Erythroblast (primary cell): ENCODE measurements at regions not wholly inside any gene's neighbourhood (a gene's known extent, or its start where the extent isn't known, plus 50 kb on each side); places are given as distances from the start of the nearest gene placed in this dataset.

Experiments
- GATA1 ChIP-seq: IDR thresholded peaks from 2 replicates; pipeline ENCODE4 v1.6.1; 2011; ENCODE audit warnings: low read depth, mild to moderate bottlenecking, control low read depth, low read length, moderate library complexity
- POLR2A ChIP-seq: IDR thresholded peaks from 2 replicates; pipeline ENCODE4 v1.6.1; 2011; ENCODE audit warnings: mild to moderate bottlenecking, low read length

DNA sequence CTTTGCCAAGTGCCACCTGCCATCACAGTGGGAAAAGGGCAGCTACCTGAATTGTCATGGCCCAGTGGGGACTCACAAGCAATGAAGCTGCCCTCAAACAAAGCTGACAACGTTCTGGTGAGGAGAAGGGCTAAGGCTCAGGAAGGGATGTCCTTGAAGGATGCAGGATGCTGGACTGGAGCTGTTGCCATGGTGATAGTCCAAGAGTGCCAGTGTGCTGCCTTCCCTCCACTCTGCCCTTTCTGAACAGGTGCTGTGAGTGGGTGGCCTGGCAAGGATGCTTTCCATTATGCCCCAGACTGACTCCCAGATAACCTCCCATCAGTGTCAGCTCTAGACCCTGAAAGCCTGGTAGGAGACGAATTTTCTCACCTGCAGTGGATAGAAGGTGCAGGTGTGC, 137.8 kb upstream of the GYPC start:
- TF ChIP-seq POLR2A (no peak), GATA1 (no peak)
